H9 (cell line): ENCODE measurements at regions not wholly inside any gene's neighbourhood (a gene's known extent, or its start where the extent isn't known, plus 50 kb on each side); places are given as distances from the start of the nearest gene placed in this dataset.
"Not testable (repeated sequence)": the region's sequence is repeated elsewhere in the genome, so short reads cannot be mapped to it uniquely, and the experiment has no call there.

Experiments
- DNase-seq: peaks from one replicate; pipeline ENCODE4 v3.0.0-alpha.2; 2017
- H2AFZ ChIP-seq: one replicate; pipeline ENCODE4 v1.6.1; 2013; ENCODE audit warnings: mild to moderate bottlenecking, low read length, control low read depth, moderate library complexity
- H2AK5ac ChIP-seq: 2 replicates; pipeline ENCODE4 v1.6.1; 2013; ENCODE audit warnings: low read length, control low read depth, mixed read lengths; ENCODE audit not compliant: insufficient read length
- H2BK120ac ChIP-seq: one replicate; pipeline ENCODE4 v1.6.1; 2013; ENCODE audit warnings: low read depth, mild to moderate bottlenecking, low read length, control low read depth, inconsistent platforms; ENCODE audit not compliant: poor library complexity, severe bottlenecking
- H2BK12ac ChIP-seq: 2 replicates; pipeline ENCODE4 v1.6.1; 2013; ENCODE audit warnings: low read length, control low read depth, mixed read lengths, low read depth; ENCODE audit not compliant: insufficient read length
- H2BK15ac ChIP-seq: 2 replicates; pipeline ENCODE4 v1.6.1; 2013; ENCODE audit warnings: low read depth, low read length, control low read depth
- H2BK20ac ChIP-seq: one replicate; pipeline ENCODE4 v1.6.1; 2013; ENCODE audit warnings: low read depth, mild to moderate bottlenecking, low read length, control low read depth, inconsistent platforms; ENCODE audit not compliant: poor library complexity, severe bottlenecking
- H2BK5ac ChIP-seq: 2 replicates; pipeline ENCODE4 v1.6.1; 2013; ENCODE audit warnings: low read length, control low read depth, mixed read lengths; ENCODE audit not compliant: insufficient read length
- H3K14ac ChIP-seq: 2 replicates; pipeline ENCODE4 v1.6.1; 2013; ENCODE audit warnings: low read length, control low read depth; ENCODE audit not compliant: insufficient read depth
- H3K18ac ChIP-seq: 2 replicates; pipeline ENCODE4 v1.6.1; 2013; ENCODE audit warnings: low read depth, mild to moderate bottlenecking, mixed read lengths, low read length, control low read depth; ENCODE audit not compliant: insufficient read length
- H3K23ac ChIP-seq: 2 replicates; pipeline ENCODE4 v1.6.1; 2013; ENCODE audit warnings: low read length, control low read depth, mixed read lengths, low read depth; ENCODE audit not compliant: insufficient read length
- H3K23me2 ChIP-seq: 2 replicates; pipeline ENCODE4 v1.6.1; 2013; ENCODE audit warnings: low read depth, mild to moderate bottlenecking, mixed read lengths, low read length, control low read depth; ENCODE audit not compliant: insufficient read length, poor library complexity, severe bottlenecking
- H3K27ac ChIP-seq: 2 replicates; pipeline ENCODE4 v1.5.1; 2013; ENCODE audit warnings: low read length, control low read depth, mixed read lengths, low read depth; ENCODE audit not compliant: insufficient read length
- H3K27me3 ChIP-seq: 2 replicates; pipeline ENCODE4 v1.6.1; 2013; ENCODE audit warnings: low read length, control low read depth, inconsistent platforms; ENCODE audit not compliant: insufficient read depth
- H3K4ac ChIP-seq: 2 replicates; pipeline ENCODE4 v1.6.1; 2013; ENCODE audit warnings: low read depth, mild to moderate bottlenecking, control low read depth, inconsistent platforms, low read length, moderate library complexity
- H3K4me1 ChIP-seq: 2 replicates; pipeline ENCODE4 v1.6.1; 2013; ENCODE audit warnings: low read length, control low read depth, inconsistent platforms; ENCODE audit not compliant: insufficient read depth
- H3K4me2 ChIP-seq: 2 replicates; pipeline ENCODE4 v1.6.1; 2013; ENCODE audit warnings: low read length, control low read depth, mixed read lengths; ENCODE audit not compliant: insufficient read length, insufficient read depth
- H3K56ac ChIP-seq: 2 replicates; pipeline ENCODE4 v1.6.1; 2013; ENCODE audit warnings: low read depth, mild to moderate bottlenecking, mixed read lengths, low read length, control low read depth; ENCODE audit not compliant: insufficient read length
- H3K79me1 ChIP-seq: 2 replicates; pipeline ENCODE4 v1.6.1; 2013; ENCODE audit warnings: low read depth, mild to moderate bottlenecking, moderate library complexity, low read length, control low read depth, inconsistent platforms; ENCODE audit not compliant: insufficient read depth, poor library complexity, severe bottlenecking
- H3K79me2 ChIP-seq: 2 replicates; pipeline ENCODE4 v1.6.1; 2013; ENCODE audit warnings: low read length, control low read depth, inconsistent platforms; ENCODE audit not compliant: insufficient read depth
- H3K9ac ChIP-seq: 2 replicates; pipeline ENCODE4 v1.6.1; 2013; ENCODE audit warnings: low read length, control low read depth, mixed read lengths; ENCODE audit not compliant: insufficient read length; ENCODE audit errors: extremely low read depth
- H3K9me3 ChIP-seq: one replicate; pipeline ENCODE4 v1.6.1; 2013; ENCODE audit warnings: low read depth, low read length, inconsistent platforms; ENCODE audit not compliant: control insufficient read depth
- H3T11ph ChIP-seq: one replicate; pipeline ENCODE4 v1.6.1; 2013; ENCODE audit warnings: mild to moderate bottlenecking, low read length, control low read depth, inconsistent platforms
- H4K20me1 ChIP-seq: one replicate; pipeline ENCODE4 v1.6.1; 2013; ENCODE audit not compliant: control insufficient read depth, insufficient read length, insufficient read depth
- H4K5ac ChIP-seq: 2 replicates; pipeline ENCODE4 v1.6.1; 2013; ENCODE audit warnings: low read depth, mild to moderate bottlenecking, mixed read lengths, low read length, control low read depth; ENCODE audit not compliant: insufficient read length
- H4K8ac ChIP-seq: replicated peaks from 2 replicates; pipeline ENCODE4 v1.6.1; 2013; ENCODE audit warnings: low read length, control low read depth, mixed read lengths, low read depth; ENCODE audit not compliant: insufficient read length
- H4K91ac ChIP-seq: 2 replicates; pipeline ENCODE4 v1.6.1; 2013; ENCODE audit warnings: low read depth, mild to moderate bottlenecking, moderate library complexity, mixed read lengths, low read length, control low read depth; ENCODE audit not compliant: insufficient read length
- H3K27ac Mint-ChIP-seq, 3 experiments: 2 replicates in 2 of 3; 3 replicates in 1 of 3; pipeline ENCODE4 v1.8.0; 2020 to 2021; ENCODE audit warnings: mixed read lengths in 3 of 3, mild to moderate bottlenecking in 1 of 3, moderate library complexity in 1 of 3
- H3K27me3 Mint-ChIP-seq: 2 replicates; pipeline ENCODE4 v1.8.0; 2021; ENCODE audit warnings: low read depth, mild to moderate bottlenecking, moderate library complexity, mixed read lengths
- H3K36me3 Mint-ChIP-seq, 3 experiments: 2 replicates in 2 of 3; 3 replicates in 1 of 3; pipeline ENCODE4 v1.8.0; 2020 to 2021; ENCODE audit warnings: low read depth in 3 of 3, mixed read lengths in 3 of 3; ENCODE audit not compliant: insufficient read depth in 1 of 3
- H3K4me1 Mint-ChIP-seq, 2 experiments: 2 replicates each; pipeline ENCODE4 v1.8.0; 2020; ENCODE audit warnings: mixed read lengths in 2 of 2
- H3K4me3 Mint-ChIP-seq, 2 experiments: 2 replicates in 1 of 2; 3 replicates in 1 of 2; pipeline ENCODE4 v1.8.0; 2020 to 2021; ENCODE audit warnings: mild to moderate bottlenecking in 2 of 2, mixed read lengths in 2 of 2, moderate library complexity in 1 of 2
- H3K9me3 Mint-ChIP-seq, 2 experiments: 2 replicates in 1 of 2; 3 replicates in 1 of 2; pipeline ENCODE4 v1.8.0; 2020; ENCODE audit warnings: mild to moderate bottlenecking in 2 of 2, mixed read lengths in 2 of 2, moderate library complexity in 1 of 2
- WGBS: extraction: QIAGEN DNeasy Blood & Tissue Kit; methylation state at CpG from one replicate; pipeline ENCODE4 v1.1.7; 2013; ENCODE audit warnings: missing lambda C conversion rate, low lambda C conversion rate, mixed read lengths; ENCODE audit not compliant: insufficient read length; ENCODE audit errors: extremely low coverage; 5-methylcytosine and 5-hydroxymethylcytosine counted together
- TF ChIP-seq, protein P1 (sequence below): fragments of 200-600 bp; sonication (generic); conservative IDR thresholded peaks from 3 replicates; pipeline ENCODE4 v1.8.0; 2021; ENCODE audit warnings: antibody characterized with exemption, mild to moderate bottlenecking

DNA sequence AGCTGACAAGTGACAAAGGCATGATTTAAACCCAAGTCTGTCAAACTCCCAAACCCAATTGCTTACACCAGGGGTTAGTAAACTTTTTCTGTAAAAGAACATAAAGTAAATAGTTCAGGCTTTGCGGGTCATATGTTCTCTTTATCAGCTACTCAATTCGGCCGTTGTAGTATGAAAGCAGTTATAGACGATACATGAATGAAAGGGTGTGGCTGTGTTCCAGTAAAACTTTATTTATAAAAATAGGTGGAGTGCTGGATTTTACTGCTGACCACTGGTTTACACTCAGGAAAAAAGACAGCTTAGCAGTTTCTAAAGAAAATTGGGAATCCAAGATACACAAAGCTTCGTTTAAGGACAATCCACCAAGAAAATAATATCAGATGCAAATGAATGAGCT lies 124.3 kb upstream of the BCL9 start:
- no peak overlapping the region for H3K18ac ChIP-seq
- H3K4me1 ChIP-seq, result no peaks in the 10 kb centered on the region
- no peak overlapping the region for H3K56ac ChIP-seq
- no peak overlapping the region for H2BK20ac ChIP-seq
- peaks cover 4 to 7% of the 10 kb centered on the region in 2 experiments; a peak in 2 of 4 replicates for H3K4me1 Mint-ChIP-seq
- no peak overlapping the region for H2BK120ac ChIP-seq
- no peak overlapping the region for H2BK15ac ChIP-seq
- no peaks in the 10 kb centered on the region for H3K23me2 ChIP-seq
- H4K5ac ChIP-seq, result no peak overlapping the region
- H3K79me2 ChIP-seq, result no peaks in the 10 kb centered on the region
- H4K20me1 ChIP-seq, result no peaks in the 10 kb centered on the region
- no peaks in the 10 kb centered on the region for H3K27me3 ChIP-seq
- H3K4me3 Mint-ChIP-seq, result no peak overlapping the region
- no peak overlapping the region for H2BK12ac ChIP-seq
- no peak overlapping the region for H3K27ac Mint-ChIP-seq
- no peak overlapping the region for H3T11ph ChIP-seq
- no CpG with 5 or more reads among the region's 5 CpGs for WGBS
- no peaks in the 10 kb centered on the region for H3K9me3 ChIP-seq
- H3K9me3 Mint-ChIP-seq, result peaks cover 3 to 4% of the 10 kb centered on the region in 2 experiments; a peak in 1 of 5 replicates
- H2AFZ ChIP-seq, result no peak overlapping the region
- H3K27ac ChIP-seq, result no peak overlapping the region
- no peak overlapping the region for H4K91ac ChIP-seq
- no peak overlapping the region for H4K8ac ChIP-seq
- no peak overlapping the region for H3K4me2 ChIP-seq
- no peak overlapping the region for H3K14ac ChIP-seq
- TF ChIP-seq, protein P1, sequence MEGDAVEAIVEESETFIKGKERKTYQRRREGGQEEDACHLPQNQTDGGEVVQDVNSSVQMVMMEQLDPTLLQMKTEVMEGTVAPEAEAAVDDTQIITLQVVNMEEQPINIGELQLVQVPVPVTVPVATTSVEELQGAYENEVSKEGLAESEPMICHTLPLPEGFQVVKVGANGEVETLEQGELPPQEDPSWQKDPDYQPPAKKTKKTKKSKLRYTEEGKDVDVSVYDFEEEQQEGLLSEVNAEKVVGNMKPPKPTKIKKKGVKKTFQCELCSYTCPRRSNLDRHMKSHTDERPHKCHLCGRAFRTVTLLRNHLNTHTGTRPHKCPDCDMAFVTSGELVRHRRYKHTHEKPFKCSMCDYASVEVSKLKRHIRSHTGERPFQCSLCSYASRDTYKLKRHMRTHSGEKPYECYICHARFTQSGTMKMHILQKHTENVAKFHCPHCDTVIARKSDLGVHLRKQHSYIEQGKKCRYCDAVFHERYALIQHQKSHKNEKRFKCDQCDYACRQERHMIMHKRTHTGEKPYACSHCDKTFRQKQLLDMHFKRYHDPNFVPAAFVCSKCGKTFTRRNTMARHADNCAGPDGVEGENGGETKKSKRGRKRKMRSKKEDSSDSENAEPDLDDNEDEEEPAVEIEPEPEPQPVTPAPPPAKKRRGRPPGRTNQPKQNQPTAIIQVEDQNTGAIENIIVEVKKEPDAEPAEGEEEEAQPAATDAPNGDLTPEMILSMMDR, result no peak
- H3K4ac ChIP-seq, result no peak overlapping the region
- no peak overlapping the region for H2AK5ac ChIP-seq
- H3K27me3 Mint-ChIP-seq, result no peaks in the 10 kb centered on the region; the same call in none of the 2 replicates
- no peak overlapping the region for H3K23ac ChIP-seq
- no peak overlapping the region for H2BK5ac ChIP-seq
- no peaks in the 10 kb centered on the region for H3K79me1 ChIP-seq
- DNase-seq, result no peak
- H3K36me3 Mint-ChIP-seq, result 0 out of 7 replicates have a peak, but pooled peaks cover 0 to under 1% (median 0%) of the 10 kb centered on the region in 3 experiments
- H3K9ac ChIP-seq, result no peak overlapping the region

DNA sequence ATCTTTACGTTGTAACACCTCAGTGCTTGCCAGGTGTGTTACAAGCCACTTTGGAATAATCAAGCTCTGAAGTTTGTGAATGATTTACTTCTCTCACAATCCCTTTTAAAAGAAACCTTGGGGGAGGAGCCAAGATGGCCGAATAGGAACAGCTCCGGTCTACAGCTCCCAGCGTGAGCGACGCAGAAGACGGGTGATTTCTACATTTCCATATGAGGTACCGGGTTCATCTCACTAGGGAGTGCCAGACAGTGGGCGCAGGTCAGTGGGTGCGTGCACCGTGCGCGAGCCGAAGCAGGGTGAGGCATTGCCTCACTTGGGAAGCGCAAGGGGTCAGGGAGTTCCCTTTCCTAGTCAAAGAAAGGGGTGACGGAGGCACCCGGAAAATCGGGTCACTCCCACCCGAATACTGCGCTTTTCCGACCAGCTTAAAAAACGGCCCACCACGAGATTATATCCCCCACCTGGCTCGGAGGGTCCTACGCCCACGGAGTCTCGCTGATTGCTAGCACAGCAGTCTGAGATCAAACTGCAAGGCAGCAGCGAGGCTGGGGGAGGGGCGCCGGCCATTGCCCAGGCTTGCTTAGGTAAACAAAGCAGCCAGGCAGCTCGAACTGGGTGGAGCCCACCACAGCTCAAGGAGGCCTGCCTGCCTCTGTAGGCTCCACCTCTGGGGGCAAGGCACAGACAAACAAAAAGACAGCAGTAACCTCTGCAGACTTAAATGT lies 118.0 kb upstream of the BCL9 start:
- not testable (repeated sequence) for H3T11ph ChIP-seq, H4K8ac ChIP-seq, H2BK15ac ChIP-seq, H3K79me1 ChIP-seq, H2AK5ac ChIP-seq, DNase-seq, H3K4me2 ChIP-seq, H3K27ac ChIP-seq, H2BK12ac ChIP-seq, H2AFZ ChIP-seq, H2BK120ac ChIP-seq, H3K23ac ChIP-seq, H3K9ac ChIP-seq, H3K56ac ChIP-seq, H3K27me3 Mint-ChIP-seq, H3K9me3 ChIP-seq, H3K79me2 ChIP-seq, H3K18ac ChIP-seq, H3K4me1 ChIP-seq, H4K91ac ChIP-seq, H3K14ac ChIP-seq, H4K20me1 ChIP-seq, H3K23me2 ChIP-seq, H2BK20ac ChIP-seq, H3K27me3 ChIP-seq, H4K5ac ChIP-seq, H2BK5ac ChIP-seq, H3K4ac ChIP-seq
- Mint-ChIP-seq H3K9me3 (peaks cover 2 to 11% of the 10 kb centered on the region in 2 experiments; a peak in 3 of 5 replicates), H3K4me3 (peak overlapping the region; percentile 51 to 60; a peak in 4 of 5 replicates), H3K36me3 (peaks cover 0 to 11% (median 3%) of the 10 kb centered on the region in 3 experiments; a peak in 3 of 7 replicates), H3K4me1 (peaks cover 8 to 13% of the 10 kb centered on the region in 2 experiments; a peak in 3 of 4 replicates), H3K27ac (peak overlapping the region in 2 of 3 experiments; percentile 87 to 94; a peak in 3 of 7 replicates)
- WGBS, result no CpG with 5 or more reads among the region's 31 CpGs
